ENCODE measurements at regions not wholly inside any gene's neighbourhood (a gene's known extent, or its start where the extent isn't known, plus 50 kb on each side); places are given as distances from the start of the nearest gene placed in this dataset.

- no peak for TF ChIP-seq CTCF (IDR thresholded peaks at IDR 0.05; ENCODE audit: low read depth, low read length)
- no peak for DNase-seq (ENCODE audit: extremely low read depth, low read depth)
Measured at GRCh38 chr12:29943683-29944082, 159.9 kb upstream of the TMTC1 start.

GRCh38 chr12:29940811-29941210 lies 157.1 kb upstream of the TMTC1 start:
- DNase-seq (ENCODE audit: extremely low read depth, low read depth), result no peak
- TF ChIP-seq CTCF (IDR thresholded peaks at IDR 0.05; ENCODE audit: low read depth, low read length), result no peak

GRCh38 chr12:29930503-29930902 lies 146.8 kb upstream of the TMTC1 start:
- TF ChIP-seq CTCF (IDR thresholded peaks at IDR 0.05; ENCODE audit: low read depth, low read length), result no peak
- DNase-seq (ENCODE audit: extremely low read depth, low read depth), result no peak

GRCh38 chr12:29929295-29929694 lies 145.6 kb upstream of the TMTC1 start:
- TF ChIP-seq CTCF (IDR thresholded peaks at IDR 0.05; ENCODE audit: low read depth, low read length), result no peak
- DNase-seq (ENCODE audit: extremely low read depth, low read depth), result no peak

GRCh38 chr12:29921307-29921706 lies 137.6 kb upstream of the TMTC1 start:
- no peak for DNase-seq (ENCODE audit: extremely low read depth, low read depth)
- no peak for TF ChIP-seq CTCF (IDR thresholded peaks at IDR 0.05; ENCODE audit: low read depth, low read length)

GRCh38 chr12:29908157-29908556 lies 124.4 kb upstream of the TMTC1 start:
- TF ChIP-seq CTCF (IDR thresholded peaks at IDR 0.05; ENCODE audit: low read depth, low read length), result no peak
- DNase-seq (ENCODE audit: extremely low read depth, low read depth), result no peak

GRCh38 chr12:29907461-29907860 lies 123.7 kb upstream of the TMTC1 start:
- no peak for TF ChIP-seq CTCF (IDR thresholded peaks at IDR 0.05; ENCODE audit: low read depth, low read length)

More at GRCh38 chr12:29907461-29907860, 123.7 kb upstream of the TMTC1 start:
- no peak for DNase-seq (ENCODE audit: extremely low read depth, low read depth)

All from AG09319 (cell line).